ENCODE measurements at regions not wholly inside any gene's neighbourhood (a gene's known extent, or its start where the extent isn't known, plus 50 kb on each side); places are given as distances from the start of the nearest gene placed in this dataset.
A peak's percentile ranks its signal among the peaks of the same experiment; 100 is the strongest.

DNA sequence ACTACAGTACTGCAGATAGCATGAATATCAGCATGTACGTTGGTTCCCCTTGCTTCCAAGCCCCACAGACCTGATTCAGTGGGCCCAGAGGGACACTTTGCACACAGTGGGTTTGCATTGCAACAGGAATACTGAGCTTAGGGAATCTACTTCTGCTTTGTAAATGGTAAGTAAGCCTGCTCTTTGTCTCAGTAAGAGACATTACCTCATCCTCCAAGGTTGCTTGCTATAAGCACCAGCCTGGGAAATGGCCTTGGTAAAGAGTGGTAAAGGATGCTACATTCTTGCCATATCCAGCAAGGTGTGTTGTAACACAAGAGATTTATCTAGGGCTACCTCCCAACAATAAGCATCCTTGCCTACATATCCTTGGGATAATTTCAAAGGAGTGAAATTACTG, 730.5 kb downstream of the INHBA start (continued):
- TF ChIP-seq FOS (IDR thresholded peaks at IDR 0.05; ENCODE audit: borderline replicate concordance, extremely low read depth, insufficient read length) (no peak), POU2F2 (IDR thresholded peaks at IDR 0.05; ENCODE audit: borderline replicate concordance, low read depth, low read length) (no peak)

GRCh38 chr7:40969641-40970040, 733.2 kb downstream of the INHBA start:
- Histone ChIP-seq H3K79me2 (ENCODE audit: control insufficient read depth, insufficient read depth, low read length) (no peaks in the 10 kb centered on the region), H3K4me2 (ENCODE audit: control insufficient read depth, insufficient read depth) (no peak overlapping the region), H3K4me1 (ENCODE audit: control insufficient read depth, insufficient read depth, low read length) (no peaks in the 10 kb centered on the region), H4K20me1 (ENCODE audit: control insufficient read depth, insufficient read depth) (no peaks in the 10 kb centered on the region), H3K27me3 (replicated peaks in 1 of 2; ENCODE audit: control insufficient read depth in 2 of 2, insufficient read depth in 2 of 2, low read length in 1 of 2) (no peaks in the 10 kb centered on the region), H3K9ac (ENCODE audit: control insufficient read depth, insufficient read depth, low read length) (no peak overlapping the region), H3K27ac (ENCODE audit: control insufficient read depth, insufficient read depth) (no peak overlapping the region), H2AFZ (ENCODE audit: control insufficient read depth, low read depth, low read length) (no peak overlapping the region), H3K4me3 (no peak overlapping the region), H3K9me3 (replicated peaks; ENCODE audit: control insufficient read depth, insufficient read depth, low read length) (no peaks in the 10 kb centered on the region), H3K36me3 (ENCODE audit: control insufficient read depth in 2 of 2, insufficient read depth in 2 of 2, low read length in 1 of 2) (no peaks in the 10 kb centered on the region)
- ATAC-seq = no peak
- no peak for FAIRE-seq
- TF ChIP-seq WRNIP1 (IDR thresholded peaks at IDR 0.05; ENCODE audit: borderline replicate concordance, low read depth, low read length) (no peak), SP1 (IDR thresholded peaks at IDR 0.05; ENCODE audit: low read depth, low read length) (no peak), IRF4 (IDR thresholded peaks at IDR 0.05; ENCODE audit: low read depth, low read length) (no peak)
- CTCF ChIA-PET = no interaction called here
- in situ Hi-C loops (cut with MboI) (no loop called here), intact Hi-C loops (cut with micrococcal nuclease; ENCODE audit: unreplicated experiment) (no loop called here)
- BruUV-seq (replicated peaks) = no TSS peak
- SMC1A ChIA-PET (ENCODE audit: uncharacterized antibody, unreplicated experiment) = no interaction called here
- RAD21 ChIA-PET (ENCODE audit: unreplicated experiment) = interaction anchor here (1.1 kb wide), 1 partner anchor 76 kb away, joined by 3 read pairs; no protein-coding TSS in a partner anchor
- POLR2A ChIA-PET = no interaction called here
- no peak for DNase-seq (ENCODE audit: low read depth, low spot score)
- 0% methylated on average over 1 of the region's 1 CpG for WGBS (ENCODE audit: insufficient coverage, insufficient replicate concordance, low lambda C conversion rate, missing lambda C conversion rate)

- BruUV-seq (replicated peaks) = no TSS peak
- DNase-seq (ENCODE audit: low read depth, low spot score) (no peak), FAIRE-seq (no peak), ATAC-seq (peak; percentile 52)
- no peak overlapping the region for H3K27ac ChIP-seq (ENCODE audit: control insufficient read depth, insufficient read depth)
- no peaks in the 10 kb centered on the region for H3K36me3 ChIP-seq (ENCODE audit: control insufficient read depth in 2 of 2, insufficient read depth in 2 of 2, low read length in 1 of 2)
- no peak overlapping the region for H2AFZ ChIP-seq (ENCODE audit: control insufficient read depth, low read depth, low read length)
- ChIA-PET RAD21 (ENCODE audit: unreplicated experiment) (interaction anchor here (0.6 to 1.7 kb wide), 4 partner anchors 48 to 1225 kb away, joined by 3 to 7 read pairs (median 4); no protein-coding TSS in a partner anchor), POLR2A (interaction anchor here (0.6 kb wide), 1 partner anchor 14 kb away, joined by 3 read pairs; no protein-coding TSS in a partner anchor), SMC1A (ENCODE audit: uncharacterized antibody, unreplicated experiment) (interaction anchor here (0.8 to 2.8 kb wide), 9 partner anchors 10 to 721 kb away, joined by 3 to 14 read pairs (median 3); no protein-coding TSS in a partner anchor), CTCF (interaction anchor here (0.6 to 2.8 kb wide), 4 partner anchors 9 to 64 kb away, joined by 3 to 10 read pairs (median 4); no protein-coding TSS in a partner anchor)
- 20% methylated on average over 2 of the region's 2 CpGs for WGBS (ENCODE audit: insufficient coverage, insufficient replicate concordance, low lambda C conversion rate, missing lambda C conversion rate)
- no peaks in the 10 kb centered on the region for H3K27me3 ChIP-seq (replicated peaks in 1 of 2; ENCODE audit: control insufficient read depth in 2 of 2, insufficient read depth in 2 of 2, low read length in 1 of 2)
- no peaks in the 10 kb centered on the region for H3K79me2 ChIP-seq (ENCODE audit: control insufficient read depth, insufficient read depth, low read length)
- no peak overlapping the region for H3K9ac ChIP-seq (ENCODE audit: control insufficient read depth, insufficient read depth, low read length)
- H3K4me1 ChIP-seq (ENCODE audit: control insufficient read depth, insufficient read depth, low read length) = no peaks in the 10 kb centered on the region
- in situ Hi-C loops (cut with MboI) (no loop called here), intact Hi-C loops (cut with micrococcal nuclease; ENCODE audit: unreplicated experiment) (no loop called here)
- no peaks in the 10 kb centered on the region for H4K20me1 ChIP-seq (ENCODE audit: control insufficient read depth, insufficient read depth)
- no peak overlapping the region for H3K4me3 ChIP-seq
- no peaks in the 10 kb centered on the region for H3K9me3 ChIP-seq (replicated peaks; ENCODE audit: control insufficient read depth, insufficient read depth, low read length)
- TF ChIP-seq ATF3 (IDR thresholded peaks at IDR 0.05; ENCODE audit: borderline replicate concordance, extremely low read depth, low read depth, low read length) = no peak
- H3K4me2 ChIP-seq (ENCODE audit: control insufficient read depth, insufficient read depth) = no peak overlapping the region
Observed at GRCh38 chr7:40966693-40967092, 736.2 kb downstream of the INHBA start.

Data from GM12878 (cell line).